Left ventricle myocardium inferior (tissue), 1 donor: ENCODE measurements at regions not wholly inside any gene's neighbourhood (a gene's known extent, or its start where the extent isn't known, plus 50 kb on each side); places are given as distances from the start of the nearest gene placed in this dataset.

Experiments
- DNase-seq: peaks from one replicate; pipeline ENCODE4 v3.0.0-alpha.2; 2020
- H3K27ac ChIP-seq: fragments of 200-600 bp; replicated peaks from 2 replicates; pipeline ENCODE4 v1.8.0; 2021
- H3K27me3 ChIP-seq: fragments of 200-600 bp; 2 replicates; pipeline ENCODE4 v1.8.0; 2021; ENCODE audit warnings: low read depth
- H3K36me3 ChIP-seq: fragments of 200-600 bp; 2 replicates; pipeline ENCODE4 v1.8.0; 2021
- H3K4me1 ChIP-seq: fragments of 200-600 bp; 2 replicates; pipeline ENCODE4 v1.8.0; 2021
- H3K4me3 ChIP-seq: fragments of 200-600 bp; 2 replicates; pipeline ENCODE4 v1.8.0; 2021; ENCODE audit warnings: mild to moderate bottlenecking, moderate library complexity
- H3K9me3 ChIP-seq: fragments of 200-600 bp; replicated peaks from 2 replicates; pipeline ENCODE4 v1.8.0; 2021
- CTCF ChIP-seq: fragments of 200-600 bp; IDR thresholded peaks from 2 replicates; pipeline ENCODE4 v1.8.0; 2021; ENCODE audit warnings: antibody characterized with exemption, mild to moderate bottlenecking, borderline replicate concordance
- intact Hi-C: fragments of 100-400 bp; cut with micrococcal nuclease; formaldehyde crosslinking; loops from one replicate; pipeline ENCODE4 v1.11.0; 2022
- donor health status: DM: no; HTN: yes; CAD: no; lungs with severe emphysema.

GRCh38 chr14:48391661-48392060, 716.3 kb upstream of the MDGA2 start:
- Histone ChIP-seq H3K27me3 (no peaks in the 10 kb centered on the region), H3K4me3 (no peak overlapping the region), H3K9me3 (no peaks in the 10 kb centered on the region), H3K4me1 (no peaks in the 10 kb centered on the region), H3K27ac (no peak overlapping the region), H3K36me3 (no peaks in the 10 kb centered on the region)
- intact Hi-C loops, result no loop called here
- DNase-seq, result no peak
- TF ChIP-seq CTCF, result no peak

DNA sequence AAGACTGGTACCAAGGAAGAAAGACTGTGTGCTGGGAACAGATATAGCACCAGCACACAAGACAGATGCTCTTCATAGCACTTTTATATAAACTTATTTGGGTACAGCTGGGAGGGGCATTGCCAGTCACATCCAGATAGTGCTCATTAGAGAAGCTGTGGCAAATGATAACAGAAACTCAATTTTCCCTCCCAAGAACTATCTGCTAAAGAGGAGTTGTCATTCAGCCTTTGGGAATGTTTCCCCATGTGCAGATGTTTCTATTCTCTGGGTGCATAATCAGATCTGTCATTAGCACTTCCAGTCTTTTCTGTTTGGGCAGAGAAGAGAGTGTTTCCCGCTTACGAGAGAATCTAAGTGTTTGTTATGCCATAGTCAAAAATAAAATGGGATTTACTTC, 714.9 kb upstream of the MDGA2 start:
- no peak for DNase-seq
- Histone ChIP-seq H3K36me3 (no peaks in the 10 kb centered on the region), H3K27me3 (no peaks in the 10 kb centered on the region), H3K4me3 (no peak overlapping the region), H3K4me1 (no peaks in the 10 kb centered on the region), H3K27ac (no peak overlapping the region), H3K9me3 (no peaks in the 10 kb centered on the region)
- no peak for TF ChIP-seq CTCF
- intact Hi-C loops, result no loop called here

DNA sequence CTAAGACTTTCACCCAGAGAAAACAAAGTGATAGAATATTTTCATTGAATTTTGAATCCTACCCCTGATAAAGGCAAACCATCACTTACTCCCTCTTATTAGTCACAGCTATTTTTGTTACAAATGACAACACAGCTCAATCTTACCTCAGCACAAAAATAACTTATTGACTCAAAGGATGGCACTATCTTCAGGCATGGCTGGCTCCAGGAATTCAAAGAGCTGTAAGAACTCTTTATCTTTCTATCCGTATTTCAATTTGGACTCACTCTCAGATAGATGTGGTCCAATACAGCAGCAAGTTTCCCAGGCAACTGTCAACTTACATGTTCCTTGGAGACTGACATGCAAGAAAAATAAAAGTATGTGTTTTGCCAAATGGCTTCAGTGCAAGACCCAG, 709.4 kb upstream of the MDGA2 start:
- Histone ChIP-seq H3K4me3 (no peak overlapping the region), H3K9me3 (no peaks in the 10 kb centered on the region), H3K27me3 (no peaks in the 10 kb centered on the region), H3K36me3 (no peaks in the 10 kb centered on the region), H3K27ac (no peak overlapping the region), H3K4me1 (no peaks in the 10 kb centered on the region)
- DNase-seq, result no peak
- TF ChIP-seq CTCF, result no peak
- intact Hi-C loops, result no loop called here

DNA sequence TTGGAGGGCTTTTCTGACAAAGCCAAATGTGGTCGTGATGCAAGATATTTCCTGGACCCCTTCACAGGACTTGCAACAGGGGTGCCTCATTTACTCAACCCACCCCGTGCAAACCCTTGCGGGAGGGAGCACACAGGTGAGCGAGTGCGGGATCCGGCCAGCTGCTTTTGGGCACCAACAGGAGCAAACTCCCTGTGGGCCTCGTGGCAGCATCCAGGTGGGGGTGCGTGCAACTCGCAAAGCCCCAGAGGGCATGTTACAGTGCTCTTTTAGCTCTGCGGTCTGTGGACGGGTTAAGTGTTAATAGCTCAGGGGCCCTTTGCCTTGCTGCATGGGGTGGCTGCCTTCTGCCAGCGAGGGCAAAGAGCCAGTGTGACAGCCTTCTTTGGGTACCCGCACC, 707.6 kb upstream of the MDGA2 start:
- no peak for DNase-seq
- intact Hi-C loops, result no loop called here
- Histone ChIP-seq H3K9me3 (no peaks in the 10 kb centered on the region), H3K27me3 (no peaks in the 10 kb centered on the region), H3K36me3 (no peaks in the 10 kb centered on the region), H3K27ac (no peak overlapping the region), H3K4me1 (no peaks in the 10 kb centered on the region), H3K4me3 (no peak overlapping the region)
- TF ChIP-seq CTCF, result no peak

- H3K27ac ChIP-seq, result no peak overlapping the region
- TF ChIP-seq CTCF, result no peak
These were observed 703.1 kb upstream of the MDGA2 start for GRCh38 chr14:48378541-48378940.

GRCh38 chr14:48373981-48374380, 698.6 kb upstream of the MDGA2 start:
- H3K4me3 ChIP-seq, result no peak overlapping the region
- no peak for DNase-seq
- H3K4me1 ChIP-seq, result no peaks in the 10 kb centered on the region
- H3K27me3 ChIP-seq, result no peaks in the 10 kb centered on the region
- H3K27ac ChIP-seq, result no peak overlapping the region
- intact Hi-C loops, result no loop called here
- no peaks in the 10 kb centered on the region for H3K36me3 ChIP-seq
- no peak for TF ChIP-seq CTCF
- H3K9me3 ChIP-seq, result no peaks in the 10 kb centered on the region

More at GRCh38 chr14:48378541-48378940, 703.1 kb upstream of the MDGA2 start:
- no peak for DNase-seq
- no peaks in the 10 kb centered on the region for H3K9me3 ChIP-seq
- intact Hi-C loops, result no loop called here
- no peaks in the 10 kb centered on the region for H3K36me3 ChIP-seq
- no peaks in the 10 kb centered on the region for H3K4me1 ChIP-seq
- H3K4me3 ChIP-seq, result no peak overlapping the region
- no peaks in the 10 kb centered on the region for H3K27me3 ChIP-seq
